ENCODE measurements at regions not wholly inside any gene's neighbourhood (a gene's known extent, or its start where the extent isn't known, plus 50 kb on each side); places are given as distances from the start of the nearest gene placed in this dataset.

DNA sequence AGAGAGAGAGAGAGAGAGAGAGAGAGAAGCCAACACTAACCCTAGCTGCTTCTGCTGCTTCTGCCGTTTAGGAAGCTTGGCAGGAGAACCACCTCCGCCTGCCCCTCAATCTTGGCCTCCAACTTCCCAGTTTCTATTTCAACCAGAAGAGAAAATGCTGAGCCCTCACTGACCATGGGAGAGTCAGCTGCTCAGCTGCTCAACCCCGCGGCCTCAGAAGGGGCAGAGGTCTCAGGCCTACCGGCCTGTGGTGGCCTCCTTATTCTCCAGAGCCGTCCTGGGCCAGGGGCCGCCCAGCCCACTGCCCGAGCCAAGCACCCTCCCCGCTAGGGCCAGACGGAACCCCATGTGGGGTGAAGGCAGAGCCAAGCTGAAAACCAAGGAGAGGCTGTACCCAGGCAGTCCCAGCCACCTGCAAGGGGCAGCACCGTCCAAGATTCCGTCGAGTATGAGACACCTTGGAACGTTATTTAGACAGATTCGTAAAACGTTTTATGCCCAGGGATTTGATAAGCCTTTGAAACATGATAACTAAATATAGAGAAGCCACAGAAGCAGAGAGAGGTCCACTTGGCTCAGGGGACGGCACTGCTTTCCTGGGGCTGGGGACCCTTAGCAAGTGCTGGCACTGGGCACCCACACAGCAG is 116.6 kb downstream of the DLL1 start:
- Mint-ChIP-seq H3K4me3 (no peak overlapping the region), H3K27me3 (ENCODE audit: low read depth in 2 of 2) (peaks cover 20 to 26% of the 10 kb centered on the region in 2 donors), H3K36me3 (no peaks in the 10 kb centered on the region), H3K4me1 (peaks cover 5 to 17% of the 10 kb centered on the region in 2 donors), H3K27ac (peak overlapping the region in 1 of 2 donors; percentile 56), H3K9me3 (no peaks in the 10 kb centered on the region)
- Histone ChIP-seq H3K27ac (ENCODE audit: low read length) (no peak overlapping the region), H3K9me3 (ENCODE audit: control insufficient read depth, insufficient read depth, low read length) (no peaks in the 10 kb centered on the region), H3K36me3 (ENCODE audit: control insufficient read depth, insufficient read depth, low read length) (no peaks in the 10 kb centered on the region), H3K27me3 (ENCODE audit: control insufficient read depth, insufficient read depth, low read length) (no peaks in the 10 kb centered on the region), H3K4me3 (ENCODE audit: low read length) (no peak overlapping the region), H3K4me1 (ENCODE audit: control insufficient read depth, insufficient read depth, low read length) (no peaks in the 10 kb centered on the region)
- WGBS (ENCODE audit: insufficient coverage) = 90% methylated on average over 17 of the region's 17 CpGs
- no peak for ATAC-seq
- TF ChIP-seq, protein P1, sequence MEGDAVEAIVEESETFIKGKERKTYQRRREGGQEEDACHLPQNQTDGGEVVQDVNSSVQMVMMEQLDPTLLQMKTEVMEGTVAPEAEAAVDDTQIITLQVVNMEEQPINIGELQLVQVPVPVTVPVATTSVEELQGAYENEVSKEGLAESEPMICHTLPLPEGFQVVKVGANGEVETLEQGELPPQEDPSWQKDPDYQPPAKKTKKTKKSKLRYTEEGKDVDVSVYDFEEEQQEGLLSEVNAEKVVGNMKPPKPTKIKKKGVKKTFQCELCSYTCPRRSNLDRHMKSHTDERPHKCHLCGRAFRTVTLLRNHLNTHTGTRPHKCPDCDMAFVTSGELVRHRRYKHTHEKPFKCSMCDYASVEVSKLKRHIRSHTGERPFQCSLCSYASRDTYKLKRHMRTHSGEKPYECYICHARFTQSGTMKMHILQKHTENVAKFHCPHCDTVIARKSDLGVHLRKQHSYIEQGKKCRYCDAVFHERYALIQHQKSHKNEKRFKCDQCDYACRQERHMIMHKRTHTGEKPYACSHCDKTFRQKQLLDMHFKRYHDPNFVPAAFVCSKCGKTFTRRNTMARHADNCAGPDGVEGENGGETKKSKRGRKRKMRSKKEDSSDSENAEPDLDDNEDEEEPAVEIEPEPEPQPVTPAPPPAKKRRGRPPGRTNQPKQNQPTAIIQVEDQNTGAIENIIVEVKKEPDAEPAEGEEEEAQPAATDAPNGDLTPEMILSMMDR (IDR thresholded peaks at IDR 0.05) = no peak
- intact Hi-C loops (cut with micrococcal nuclease) = no loop called here
- DNase-seq = peak in 1 of 2 donors; percentile 13

DNA sequence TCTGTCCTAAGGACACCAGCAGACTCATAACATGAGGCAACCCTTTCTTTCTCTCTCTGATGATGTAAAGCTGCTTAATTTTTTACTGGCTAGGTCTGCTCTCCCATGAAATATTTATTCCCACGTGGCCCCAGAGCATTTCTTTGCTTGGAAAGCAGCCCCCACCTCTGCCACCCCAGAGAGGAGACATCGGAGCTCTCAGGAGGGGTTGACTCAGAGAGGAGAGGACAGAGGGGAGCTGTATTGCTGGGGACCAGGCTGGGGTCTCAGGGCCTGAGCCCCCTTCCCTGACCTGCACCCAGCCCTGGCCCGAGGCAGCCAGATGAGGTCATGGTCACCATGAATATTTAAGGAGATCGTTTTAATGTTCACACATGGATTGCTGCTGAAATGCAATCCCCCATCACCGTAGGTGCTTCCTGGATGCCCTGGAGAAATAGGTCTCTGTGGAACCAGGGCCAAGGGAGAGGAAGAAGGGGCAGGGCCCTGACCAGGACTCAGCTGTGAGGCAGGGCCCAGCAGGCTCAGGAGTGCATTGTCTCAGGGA is 117.5 kb downstream of the DLL1 start:
- H3K4me1 ChIP-seq (ENCODE audit: control insufficient read depth, insufficient read depth, low read length) = no peaks in the 10 kb centered on the region
- DNase-seq (peak in 1 of 2 donors; percentile 1), ATAC-seq (no peak)
- Mint-ChIP-seq H3K36me3 (no peaks in the 10 kb centered on the region), H3K9me3 (no peaks in the 10 kb centered on the region), H3K4me1 (peaks cover 5 to 17% of the 10 kb centered on the region in 2 donors), H3K4me3 (peak overlapping the region; percentile 26), H3K27ac (peak overlapping the region in 1 of 2 donors; percentile 19), H3K27me3 (ENCODE audit: low read depth in 2 of 2) (peaks cover 20 to 26% of the 10 kb centered on the region in 2 donors)
- no peak overlapping the region for H3K4me3 ChIP-seq (ENCODE audit: low read length)
- no peaks in the 10 kb centered on the region for H3K27me3 ChIP-seq (ENCODE audit: control insufficient read depth, insufficient read depth, low read length)
- H3K36me3 ChIP-seq (ENCODE audit: control insufficient read depth, insufficient read depth, low read length) = no peaks in the 10 kb centered on the region
- TF ChIP-seq, protein P1 (IDR thresholded peaks at IDR 0.05) = no peak
- no peaks in the 10 kb centered on the region for H3K9me3 ChIP-seq (ENCODE audit: control insufficient read depth, insufficient read depth, low read length)
- intact Hi-C loops (cut with micrococcal nuclease) = no loop called here
- H3K27ac ChIP-seq (ENCODE audit: low read length) = no peak overlapping the region
- WGBS (ENCODE audit: insufficient coverage) = 90% methylated on average over 5 of the region's 5 CpGs

DNA sequence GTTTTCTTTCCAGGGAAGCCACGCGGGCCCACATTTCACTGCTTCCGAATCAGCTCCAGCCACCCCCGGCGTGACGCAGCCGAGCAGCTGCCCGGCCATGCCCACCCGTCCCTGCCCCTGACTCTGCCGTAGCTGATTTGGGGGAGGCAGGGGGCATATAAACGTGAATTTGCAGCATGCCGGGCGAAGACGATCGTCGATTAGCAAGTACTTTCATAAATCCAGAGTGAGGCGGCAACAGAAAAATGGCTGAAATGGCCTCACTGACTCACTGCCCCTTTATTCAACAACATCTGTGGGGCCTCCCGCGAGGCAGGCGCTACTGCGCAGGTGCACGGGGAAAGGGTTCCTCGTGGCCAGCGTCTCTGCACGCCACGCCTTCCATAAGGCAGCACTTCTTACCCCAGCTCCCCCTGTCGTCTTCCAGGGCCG is 118.0 kb downstream of the DLL1 start:
- Mint-ChIP-seq H3K9me3 (no peaks in the 10 kb centered on the region), H3K27me3 (ENCODE audit: low read depth in 2 of 2) (peaks cover 20 to 29% of the 10 kb centered on the region in 2 donors), H3K27ac (no peak overlapping the region), H3K4me1 (peaks cover 5 to 17% of the 10 kb centered on the region in 2 donors), H3K36me3 (no peaks in the 10 kb centered on the region), H3K4me3 (no peak overlapping the region)
- H3K36me3 ChIP-seq (ENCODE audit: control insufficient read depth, insufficient read depth, low read length) = no peaks in the 10 kb centered on the region
- TF ChIP-seq, protein P1 (IDR thresholded peaks at IDR 0.05) = no peak
- 94% methylated on average over 28 of the region's 28 CpGs for WGBS (ENCODE audit: insufficient coverage)
- H3K4me3 ChIP-seq (ENCODE audit: low read length) = no peak overlapping the region
- intact Hi-C loops (cut with micrococcal nuclease) = no loop called here
- no peaks in the 10 kb centered on the region for H3K27me3 ChIP-seq (ENCODE audit: control insufficient read depth, insufficient read depth, low read length)
- no peak overlapping the region for H3K27ac ChIP-seq (ENCODE audit: low read length)
- H3K9me3 ChIP-seq (ENCODE audit: control insufficient read depth, insufficient read depth, low read length) = no peaks in the 10 kb centered on the region
- no peaks in the 10 kb centered on the region for H3K4me1 ChIP-seq (ENCODE audit: control insufficient read depth, insufficient read depth, low read length)
- DNase-seq = peak in 1 of 2 donors; percentile 14
- no peak for ATAC-seq

Measured in natural killer cell (primary cell).